Activated naive CD8-positive, alpha-beta T cell treated with anti-CD3 and anti-CD28 coated beads, Interleukin-2, amount 10 ng/mL, durations not matched to agents 7 days and 5 days (primary cell): ENCODE measurements at regions not wholly inside any gene's neighbourhood (a gene's known extent, or its start where the extent isn't known, plus 50 kb on each side); places are given as distances from the start of the nearest gene placed in this dataset.
"Not testable (repeated sequence)": the region's sequence is repeated elsewhere in the genome, so short reads cannot be mapped to it uniquely, and the experiment has no call there.

Experiments used
- ATAC-seq: fragments of 150-1000 bp; cut with Tn5 transposase; one replicate; pipeline ENCODE4 v1.10.0; 2021; ENCODE audit warnings: low read depth, moderate library complexity
- POLR2A ChIA-PET: fragments of 350-600 bp; sonication (Branson Sonifier 250); formaldehyde crosslinking; loops from one replicate; lab custom pipeline; 2021; ENCODE audit warnings: antibody characterized with exemption; lab: Charles Lee
- DNase-seq: peaks from one replicate; pipeline ENCODE4 v3.0.0; 2021
- H3K27ac Mint-ChIP-seq: one replicate; pipeline ENCODE4 v1.8.0; 2022; ENCODE audit warnings: mild to moderate bottlenecking, mixed read lengths
- H3K27me3 Mint-ChIP-seq: one replicate; pipeline ENCODE4 v1.8.0; 2022; ENCODE audit warnings: mild to moderate bottlenecking, moderate library complexity, mixed read lengths
- H3K36me3 Mint-ChIP-seq: one replicate; pipeline ENCODE4 v1.8.0; 2021; ENCODE audit warnings: mild to moderate bottlenecking, mixed read lengths
- H3K4me1 Mint-ChIP-seq: one replicate; pipeline ENCODE4 v1.8.0; 2021; ENCODE audit warnings: mixed read lengths
- H3K4me3 Mint-ChIP-seq: one replicate; pipeline ENCODE4 v1.8.0; 2022; ENCODE audit warnings: mild to moderate bottlenecking, moderate library complexity, mixed read lengths
- H3K9me3 Mint-ChIP-seq: one replicate; pipeline ENCODE4 v1.8.0; 2021; ENCODE audit warnings: mixed read lengths

DNA sequence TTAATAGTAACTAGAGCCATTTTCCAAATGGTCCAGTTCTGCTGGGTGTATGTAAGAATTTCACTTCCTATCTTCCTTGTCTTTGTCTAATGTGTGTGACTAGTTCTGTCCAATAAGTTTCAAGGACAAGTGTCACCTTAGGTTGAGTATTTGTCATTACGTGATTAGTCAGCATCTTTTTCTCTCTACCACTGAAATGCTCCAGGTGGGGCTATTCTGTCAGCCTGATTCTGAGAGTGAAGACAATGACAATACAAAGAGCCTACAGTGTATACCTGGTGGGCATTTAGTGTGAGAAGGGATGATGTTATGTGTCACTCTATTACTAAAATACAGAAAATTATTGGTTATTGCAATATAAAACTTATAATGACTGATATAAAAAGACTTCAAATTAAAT lies 876.3 kb downstream of the C4orf33 start:
- no peaks in the 10 kb centered on the region for H3K4me1 Mint-ChIP-seq
- POLR2A ChIA-PET = no interaction called here
- no peak for DNase-seq
- H3K27me3 Mint-ChIP-seq = no peaks in the 10 kb centered on the region
- H3K4me3 Mint-ChIP-seq = no peak overlapping the region
- no peak overlapping the region for H3K27ac Mint-ChIP-seq
- ATAC-seq = no peak
- H3K36me3 Mint-ChIP-seq = no peaks in the 10 kb centered on the region
- no peaks in the 10 kb centered on the region for H3K9me3 Mint-ChIP-seq

DNA sequence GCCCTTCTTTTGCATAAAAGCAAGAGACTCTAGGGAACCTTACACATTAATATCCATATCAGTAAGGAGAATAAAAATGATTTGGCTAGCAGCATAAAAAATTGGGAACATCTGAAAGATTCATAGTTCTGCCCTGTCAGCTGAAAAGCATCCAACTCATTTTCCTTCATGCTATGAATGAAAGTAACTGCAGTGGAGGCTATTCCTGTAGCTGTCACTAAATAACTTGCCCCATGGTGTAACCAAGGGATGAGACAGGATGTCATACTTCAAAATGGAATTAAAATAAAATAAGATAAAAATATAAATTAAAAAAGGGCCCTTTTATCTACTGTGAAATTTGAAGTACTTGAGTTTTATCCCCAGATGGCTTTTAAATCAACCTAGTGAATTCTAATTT lies 878.8 kb downstream of the C4orf33 start:
- Mint-ChIP-seq H3K27ac (no peak overlapping the region), H3K9me3 (no peaks in the 10 kb centered on the region), H3K4me3 (no peak overlapping the region), H3K4me1 (no peaks in the 10 kb centered on the region), H3K36me3 (no peaks in the 10 kb centered on the region), H3K27me3 (no peaks in the 10 kb centered on the region)
- no peak for DNase-seq
- POLR2A ChIA-PET = no interaction called here
- ATAC-seq = no peak

DNA sequence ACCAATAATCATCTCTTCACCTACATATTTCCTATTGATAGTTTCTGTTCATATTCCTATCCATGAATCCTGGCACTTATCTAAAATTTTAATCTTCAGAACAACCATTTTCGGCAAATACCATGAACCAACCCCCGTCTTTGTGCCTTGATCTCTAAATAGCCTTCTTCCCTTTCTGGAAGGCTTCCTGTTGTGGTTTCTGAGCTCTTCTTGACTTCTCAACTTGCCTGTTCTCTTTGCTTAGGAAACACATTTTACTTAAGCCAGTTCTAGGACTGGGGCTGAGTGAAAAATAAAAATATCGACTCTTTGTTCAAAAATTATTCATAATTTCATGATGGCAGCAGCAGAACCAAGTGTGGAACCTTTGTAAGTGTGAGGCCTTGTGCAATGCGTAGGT lies 882.4 kb downstream of the C4orf33 start:
- DNase-seq (no peak), ATAC-seq (no peak)
- H3K27ac Mint-ChIP-seq = no peak overlapping the region
- H3K4me1 Mint-ChIP-seq = no peaks in the 10 kb centered on the region
- H3K36me3 Mint-ChIP-seq = no peaks in the 10 kb centered on the region
- POLR2A ChIA-PET = no interaction called here
- no peaks in the 10 kb centered on the region for H3K27me3 Mint-ChIP-seq
- H3K9me3 Mint-ChIP-seq = no peaks in the 10 kb centered on the region
- H3K4me3 Mint-ChIP-seq = no peak overlapping the region

DNA sequence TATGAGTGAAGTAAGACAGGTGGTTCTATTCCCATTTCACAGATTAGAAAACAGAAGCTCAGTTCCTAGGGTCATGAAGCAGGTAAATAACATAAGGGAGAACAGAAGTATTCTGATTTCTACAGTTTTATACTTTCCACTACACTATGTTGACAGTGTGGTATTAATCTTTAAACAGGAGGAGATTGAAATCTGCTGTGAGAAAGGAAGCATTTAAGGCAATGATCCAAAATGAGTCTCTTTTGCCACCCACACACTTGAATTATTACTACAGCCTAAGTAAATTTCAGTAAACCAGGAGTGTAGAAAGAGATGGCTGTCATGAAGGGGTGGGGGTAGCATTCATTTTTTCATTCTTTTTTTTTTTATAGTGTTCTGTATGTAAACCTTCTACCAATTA lies 893.0 kb downstream of the C4orf33 start:
- Mint-ChIP-seq H3K27ac (no peak overlapping the region), H3K36me3 (no peaks in the 10 kb centered on the region), H3K27me3 (no peaks in the 10 kb centered on the region), H3K9me3 (peaks cover 2% of the 10 kb centered on the region), H3K4me3 (no peak overlapping the region), H3K4me1 (no peaks in the 10 kb centered on the region)
- DNase-seq = no peak
- no peak for ATAC-seq
- POLR2A ChIA-PET = no interaction called here

DNA sequence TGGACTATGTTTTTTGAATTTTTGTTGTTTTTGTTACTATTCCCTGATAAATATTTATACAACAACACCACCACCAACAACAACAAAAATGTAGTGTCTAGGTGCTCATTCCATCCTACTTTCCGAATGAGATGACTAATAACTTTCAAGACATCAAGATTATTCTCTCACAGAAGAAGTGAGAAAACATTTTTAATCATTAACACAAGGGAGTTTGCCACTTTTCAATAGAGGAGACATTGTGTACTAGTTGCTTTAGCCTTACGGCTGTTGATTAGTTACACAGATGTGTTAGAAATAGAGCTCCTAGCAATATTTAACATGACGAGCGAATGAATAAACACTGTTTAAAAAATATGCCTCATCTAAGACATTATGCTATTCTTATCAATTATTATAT lies 898.8 kb downstream of the C4orf33 start:
- Mint-ChIP-seq H3K4me3 (no peak overlapping the region), H3K27ac (no peak overlapping the region), H3K9me3 (no peaks in the 10 kb centered on the region), H3K36me3 (no peaks in the 10 kb centered on the region), H3K4me1 (no peaks in the 10 kb centered on the region), H3K27me3 (no peaks in the 10 kb centered on the region)
- no peak for DNase-seq
- POLR2A ChIA-PET = no interaction called here
- no peak for ATAC-seq

DNA sequence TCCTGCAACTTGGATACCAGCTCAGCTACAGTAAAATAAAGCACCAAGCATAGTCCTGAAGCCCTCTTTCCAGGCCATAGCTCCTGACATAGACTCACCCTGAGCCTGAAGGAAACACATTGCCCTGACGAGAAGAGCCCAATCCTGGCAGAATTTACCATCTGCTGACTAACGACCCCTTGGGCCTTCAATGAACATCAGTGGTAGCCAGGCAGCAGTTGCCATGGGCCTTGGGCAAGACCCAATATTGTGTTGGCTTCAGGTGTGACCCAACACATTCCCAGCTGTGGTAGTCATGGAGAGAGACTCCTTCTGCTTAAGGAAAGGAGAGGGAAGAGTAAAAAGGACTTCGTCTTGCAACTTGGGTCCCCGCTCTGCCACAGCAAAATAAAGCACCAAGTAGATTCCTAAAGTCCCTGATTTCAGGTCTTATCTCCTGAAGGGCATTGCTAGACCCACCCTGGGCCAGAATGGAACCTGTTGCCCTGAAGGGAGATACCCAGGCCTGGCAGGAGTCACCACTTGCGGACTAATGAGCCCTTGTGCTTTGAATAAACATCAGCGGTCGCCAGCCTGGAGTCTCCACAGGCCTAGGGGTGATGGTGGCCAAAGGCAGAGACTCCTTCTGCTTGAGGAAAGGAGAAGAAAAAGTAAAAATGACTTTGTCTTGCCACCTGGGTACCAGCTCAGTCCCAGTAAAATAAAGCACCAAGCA lies 902.6 kb downstream of the C4orf33 start:
- Mint-ChIP-seq H3K27ac (no peak overlapping the region), H3K9me3 (no peaks in the 10 kb centered on the region), H3K36me3 (no peaks in the 10 kb centered on the region), H3K4me1 (no peaks in the 10 kb centered on the region), H3K27me3 (no peaks in the 10 kb centered on the region), H3K4me3 (no peak overlapping the region)
- ATAC-seq (no peak), DNase-seq (no peak)
- POLR2A ChIA-PET = no interaction called here

DNA sequence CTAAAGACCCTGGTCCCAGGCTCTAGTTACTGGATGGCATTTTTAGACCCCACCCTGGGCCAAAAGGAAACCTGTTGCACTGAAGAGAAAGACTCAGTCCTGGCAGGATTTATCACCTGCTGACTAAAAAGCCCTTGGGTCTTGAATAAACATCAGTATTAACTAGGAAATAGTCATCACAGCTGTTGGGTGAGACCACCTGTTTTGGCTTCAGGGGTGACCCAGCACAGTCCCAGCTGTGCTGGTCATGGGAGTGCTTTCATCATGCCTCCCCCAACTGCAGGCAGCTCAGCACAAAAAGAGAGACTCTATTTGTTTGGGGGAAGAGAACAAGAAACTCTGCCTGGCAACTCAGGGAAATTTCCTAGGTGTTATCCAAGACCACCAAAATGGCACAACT lies 903.2 kb downstream of the C4orf33 start:
- POLR2A ChIA-PET = no interaction called here
- no peaks in the 10 kb centered on the region for H3K36me3 Mint-ChIP-seq
- ATAC-seq = no peak
- no peak for DNase-seq
- H3K27me3 Mint-ChIP-seq = no peaks in the 10 kb centered on the region
- H3K4me3 Mint-ChIP-seq = no peak overlapping the region
- peaks cover 2% of the 10 kb centered on the region for H3K9me3 Mint-ChIP-seq
- no peak overlapping the region for H3K27ac Mint-ChIP-seq
- H3K4me1 Mint-ChIP-seq = no peaks in the 10 kb centered on the region

DNA sequence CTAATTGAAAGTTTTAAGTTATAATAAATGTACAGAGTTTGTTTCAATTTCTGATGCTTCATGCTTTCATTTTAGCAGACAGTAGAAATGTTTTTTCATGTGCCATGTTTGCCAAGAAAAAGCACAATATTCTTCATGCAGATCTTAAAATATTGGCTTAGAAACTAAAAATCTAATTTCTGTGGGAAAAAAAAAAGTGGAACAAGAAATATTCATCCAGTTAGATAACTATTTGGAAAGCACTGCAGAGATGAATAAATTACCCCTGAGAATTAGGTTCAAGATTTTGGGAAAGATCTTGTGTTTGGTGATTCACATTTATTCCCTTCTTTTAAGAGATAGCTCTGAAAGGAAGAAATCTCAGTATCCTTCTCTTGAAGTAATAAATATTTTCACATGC lies 912.5 kb downstream of the C4orf33 start:
- Mint-ChIP-seq H3K9me3 (peaks cover 2% of the 10 kb centered on the region), H3K4me3 (no peak overlapping the region), H3K27ac (no peak overlapping the region), H3K36me3 (no peaks in the 10 kb centered on the region), H3K4me1 (no peaks in the 10 kb centered on the region), H3K27me3 (no peaks in the 10 kb centered on the region)
- DNase-seq (no peak), ATAC-seq (no peak)
- POLR2A ChIA-PET = no interaction called here

DNA sequence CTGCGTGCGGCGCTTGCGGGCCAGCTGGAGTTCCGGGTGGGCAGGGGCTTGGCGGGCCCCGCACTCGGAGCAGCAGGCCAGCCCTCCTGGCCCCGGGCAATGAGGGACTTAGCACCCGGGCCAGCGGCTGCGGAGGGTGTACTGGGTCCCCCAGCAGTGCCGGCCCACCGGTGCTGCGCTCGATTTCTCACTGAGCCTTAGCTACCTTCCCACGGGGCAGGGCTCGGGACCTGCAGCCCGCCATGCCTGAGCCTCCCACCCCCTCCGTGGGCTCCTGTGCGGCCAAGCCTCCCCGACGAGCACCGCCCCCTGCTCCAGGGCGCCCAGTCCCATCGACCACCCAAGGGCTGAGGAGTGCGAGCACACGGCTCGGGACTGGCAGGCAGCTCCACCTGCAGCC lies 916.9 kb downstream of the C4orf33 start:
- H3K36me3 Mint-ChIP-seq, H3K4me1 Mint-ChIP-seq, DNase-seq, H3K9me3 Mint-ChIP-seq, H3K4me3 Mint-ChIP-seq, H3K27me3 Mint-ChIP-seq, H3K27ac Mint-ChIP-seq, POLR2A ChIA-PET, ATAC-seq: not testable (repeated sequence)

DNA sequence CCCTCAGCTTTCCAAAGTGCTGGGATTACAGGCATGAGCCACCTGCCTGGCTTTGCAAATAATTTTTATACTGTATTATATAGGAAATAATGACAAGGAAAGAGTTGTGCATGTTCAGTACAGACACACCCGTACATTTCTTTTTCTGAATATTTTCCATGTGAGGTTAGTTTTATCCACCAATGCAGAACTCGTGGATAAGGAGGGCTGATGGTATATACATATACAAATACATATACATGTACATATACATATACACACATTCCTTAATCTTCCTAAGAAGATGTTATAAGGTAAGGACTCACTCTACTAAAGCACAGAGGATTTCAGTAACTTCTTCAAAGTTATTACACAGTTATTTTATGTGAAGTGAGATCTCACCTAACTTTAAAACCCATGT lies 925.8 kb downstream of the C4orf33 start:
- H3K4me3 Mint-ChIP-seq = no peak overlapping the region
- no peaks in the 10 kb centered on the region for H3K36me3 Mint-ChIP-seq
- DNase-seq (no peak), ATAC-seq (no peak)
- H3K4me1 Mint-ChIP-seq = no peaks in the 10 kb centered on the region
- H3K27ac Mint-ChIP-seq = no peak overlapping the region
- peaks cover 1% of the 10 kb centered on the region for H3K9me3 Mint-ChIP-seq
- H3K27me3 Mint-ChIP-seq = no peaks in the 10 kb centered on the region
- POLR2A ChIA-PET = no interaction called here

DNA sequence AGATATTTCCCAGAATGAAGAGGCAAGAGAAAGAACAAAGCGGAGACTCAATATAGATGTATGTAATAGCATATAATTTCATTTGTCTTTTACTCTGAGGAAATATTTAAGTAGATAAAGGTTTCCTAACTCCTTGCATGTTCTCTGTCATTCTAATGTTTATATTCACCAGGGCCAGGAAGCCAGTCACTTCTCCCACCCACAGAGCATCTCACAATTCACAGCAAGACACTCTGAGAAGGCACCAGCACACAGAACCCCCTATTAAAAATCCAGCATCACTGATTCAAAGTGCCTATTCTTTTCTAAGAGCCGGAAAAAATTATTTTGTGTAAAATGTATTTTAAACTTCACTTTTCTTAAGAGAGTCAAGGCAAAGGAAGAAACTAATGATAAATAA lies 927.1 kb downstream of the C4orf33 start:
- H3K4me1 Mint-ChIP-seq = no peaks in the 10 kb centered on the region
- no peaks in the 10 kb centered on the region for H3K27me3 Mint-ChIP-seq
- H3K27ac Mint-ChIP-seq = no peak overlapping the region
- POLR2A ChIA-PET = no interaction called here
- no peak overlapping the region for H3K4me3 Mint-ChIP-seq
- H3K36me3 Mint-ChIP-seq = no peaks in the 10 kb centered on the region
- DNase-seq (no peak), ATAC-seq (no peak)
- H3K9me3 Mint-ChIP-seq = peaks cover 1% of the 10 kb centered on the region

DNA sequence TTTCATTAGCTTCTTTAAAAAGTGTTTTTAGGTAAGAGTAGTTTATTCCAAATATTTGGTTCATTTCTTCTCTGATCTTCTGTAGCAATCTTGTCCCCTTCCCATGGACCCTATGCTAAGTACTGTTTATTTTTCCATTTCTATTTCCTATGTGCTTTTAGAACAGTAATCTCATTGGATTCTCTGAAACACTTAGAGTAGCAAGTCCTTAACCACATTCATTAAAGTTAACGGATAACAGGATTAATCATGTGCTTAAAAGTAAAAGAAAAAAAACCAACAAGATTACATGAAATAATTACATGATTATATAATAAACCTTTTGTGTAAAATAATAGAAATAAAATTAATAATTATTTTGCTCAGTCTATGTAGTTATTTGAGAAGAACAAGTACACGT lies 929.7 kb downstream of the C4orf33 start:
- peaks cover 1% of the 10 kb centered on the region for H3K9me3 Mint-ChIP-seq
- POLR2A ChIA-PET = no interaction called here

DNA sequence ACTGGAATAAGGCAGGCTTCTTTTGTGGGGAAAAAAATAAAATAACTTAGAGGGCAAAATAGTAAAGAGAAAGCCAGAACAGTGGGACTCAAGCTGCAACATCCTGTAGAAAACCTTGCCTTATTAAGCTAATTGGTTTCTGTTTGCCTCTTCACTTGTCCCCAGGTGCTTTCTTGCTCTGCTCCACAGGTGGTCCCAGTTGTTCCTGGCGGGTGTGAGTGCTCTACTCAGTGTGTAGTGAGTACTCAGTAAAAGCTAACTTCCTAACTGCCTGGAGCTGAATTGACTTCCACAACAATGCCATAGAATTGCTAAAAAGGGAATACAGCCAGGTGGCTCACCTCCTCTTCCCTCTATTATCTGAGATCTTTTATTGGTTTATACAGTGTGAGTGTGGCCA lies 930.2 kb downstream of the C4orf33 start:
- DNase-seq = no peak
- Mint-ChIP-seq H3K9me3 (peaks cover 1% of the 10 kb centered on the region), H3K27ac (no peak overlapping the region), H3K36me3 (no peaks in the 10 kb centered on the region), H3K4me1 (no peaks in the 10 kb centered on the region), H3K4me3 (no peak overlapping the region), H3K27me3 (no peaks in the 10 kb centered on the region)
- POLR2A ChIA-PET = no interaction called here
- ATAC-seq = no peak

More for the DNA sequence above, 929.7 kb downstream of the C4orf33 start:
- no peaks in the 10 kb centered on the region for H3K4me1 Mint-ChIP-seq
- no peaks in the 10 kb centered on the region for H3K27me3 Mint-ChIP-seq
- DNase-seq (no peak), ATAC-seq (no peak)
- no peak overlapping the region for H3K4me3 Mint-ChIP-seq
- no peaks in the 10 kb centered on the region for H3K36me3 Mint-ChIP-seq
- no peak overlapping the region for H3K27ac Mint-ChIP-seq

DNA sequence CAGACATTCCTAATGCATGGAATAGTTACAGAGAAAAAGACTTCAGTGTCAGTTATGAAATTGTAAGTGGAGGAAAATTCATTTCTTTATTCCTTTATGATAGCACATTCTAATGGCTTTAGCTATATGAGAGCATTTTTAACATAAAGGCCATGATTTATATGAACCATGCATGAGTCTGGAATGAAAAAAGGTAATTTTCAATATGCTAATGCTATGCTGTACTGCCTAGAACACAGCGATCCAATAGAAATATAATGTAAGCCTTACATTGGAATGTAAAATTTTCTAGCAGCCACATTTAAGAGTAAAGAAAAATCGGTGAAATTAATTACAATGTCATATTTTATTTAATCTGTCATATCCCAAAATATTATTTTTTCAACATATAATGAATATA lies 932.0 kb downstream of the C4orf33 start:
- Mint-ChIP-seq H3K27me3 (no peaks in the 10 kb centered on the region), H3K36me3 (no peaks in the 10 kb centered on the region), H3K4me1 (no peaks in the 10 kb centered on the region), H3K4me3 (no peak overlapping the region), H3K27ac (no peak overlapping the region), H3K9me3 (peaks cover 1% of the 10 kb centered on the region)
- ATAC-seq (no peak), DNase-seq (no peak)
- POLR2A ChIA-PET = no interaction called here

DNA sequence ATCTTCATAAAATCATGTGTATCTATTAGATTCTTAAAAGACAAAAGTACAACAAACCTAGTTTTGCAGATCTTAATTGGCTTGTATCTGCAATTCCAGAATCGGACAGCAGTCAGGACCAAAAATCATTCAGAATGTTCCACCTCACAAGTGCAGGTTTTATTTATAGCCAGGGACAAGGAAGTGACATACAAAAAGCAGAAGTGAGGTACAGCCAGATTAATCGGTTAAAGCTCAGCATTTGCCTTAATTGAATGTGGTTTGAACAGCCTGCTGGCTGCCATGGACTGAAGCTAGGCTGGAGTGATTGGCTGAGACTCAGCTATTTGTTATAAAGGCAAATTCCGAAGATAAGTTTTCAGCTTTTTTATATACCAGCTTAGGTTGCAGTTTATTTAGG lies 932.6 kb downstream of the C4orf33 start:
- no peak overlapping the region for H3K4me3 Mint-ChIP-seq
- H3K9me3 Mint-ChIP-seq = peaks cover 1% of the 10 kb centered on the region
- POLR2A ChIA-PET = no interaction called here
- ATAC-seq (no peak), DNase-seq (no peak)
- no peak overlapping the region for H3K27ac Mint-ChIP-seq
- H3K4me1 Mint-ChIP-seq = no peaks in the 10 kb centered on the region
- no peaks in the 10 kb centered on the region for H3K36me3 Mint-ChIP-seq
- no peaks in the 10 kb centered on the region for H3K27me3 Mint-ChIP-seq
